Neural cell (in vitro differentiated cells): ENCODE measurements at regions not wholly inside any gene's neighbourhood (a gene's known extent, or its start where the extent isn't known, plus 50 kb on each side); places are given as distances from the start of the nearest gene placed in this dataset.

Experiments
- H2AFZ ChIP-seq: fragments of 200-600, 300-800 bp; sonication (generic), shearing (Covaris generic); 2 replicates; pipeline ENCODE4 v1.6.0; 2014; ENCODE audit warnings: low read depth, mild to moderate bottlenecking, antibody characterized with exemption, low read length, moderate library complexity
- H3F3A ChIP-seq: fragments of 200-600 bp; shearing (Covaris generic); 2 replicates; pipeline ENCODE4 v1.6.1; 2016; ENCODE audit warnings: mild to moderate bottlenecking, moderate library complexity, mixed read lengths, antibody characterized with exemption, low read length; ENCODE audit not compliant: insufficient read depth, poor library complexity, severe bottlenecking
- H3K27ac ChIP-seq: fragments of 200-600, 300-800 bp; sonication (generic), shearing (Covaris generic); 2 replicates; pipeline ENCODE4 v1.5.1; 2014; ENCODE audit warnings: mild to moderate bottlenecking, low read length, moderate library complexity
- H3K27me3 ChIP-seq: fragments of 300-800, 200-600 bp; sonication (generic), shearing (Covaris generic); 2 replicates; pipeline ENCODE4 v1.6.0; 2014; ENCODE audit warnings: mild to moderate bottlenecking, low read depth, low read length, moderate library complexity; ENCODE audit not compliant: insufficient read depth
- H3K36me3 ChIP-seq: fragments of 300-800, 200-600 bp; sonication (generic), shearing (Covaris generic); 2 replicates; pipeline ENCODE4 v1.5.1; 2014; ENCODE audit warnings: mild to moderate bottlenecking, antibody characterized with exemption, low read length, moderate library complexity; ENCODE audit not compliant: insufficient read depth
- H3K4me2 ChIP-seq: fragments of 300-800, 200-600 bp; sonication (generic), shearing (Covaris generic); 2 replicates; pipeline ENCODE4 v1.6.0; 2014; ENCODE audit warnings: mild to moderate bottlenecking, low read length
- H3K4me3 ChIP-seq: fragments of 300-800, 200-600 bp; sonication (generic), shearing (Covaris generic); 2 replicates; pipeline ENCODE4 v1.5.1; 2014; ENCODE audit warnings: mild to moderate bottlenecking, low read length, moderate library complexity
- H3K79me2 ChIP-seq: fragments of 200-600 bp; shearing (Covaris generic); replicated peaks from 2 replicates; pipeline ENCODE4 v1.6.0; 2014; ENCODE audit warnings: mild to moderate bottlenecking, low read length, moderate library complexity; ENCODE audit not compliant: insufficient read depth
- H3K9ac ChIP-seq: fragments of 300-800, 200-600 bp; sonication (generic), shearing (Covaris generic); 2 replicates; pipeline ENCODE4 v1.6.1; 2016; ENCODE audit warnings: mild to moderate bottlenecking, low read length, mixed read lengths
- H3K9me2 ChIP-seq: fragments of 200-600 bp; shearing (Covaris generic); 2 replicates; pipeline ENCODE4 v1.6.1; 2016; ENCODE audit warnings: mild to moderate bottlenecking, low read length, mixed read lengths; ENCODE audit not compliant: insufficient read depth
- H3K9me3 ChIP-seq: fragments of 200-600, 300-800 bp; sonication (generic), shearing (Covaris generic); 2 replicates; pipeline ENCODE4 v1.6.1; 2016; ENCODE audit warnings: mild to moderate bottlenecking, mixed run types, low read length, moderate library complexity, mixed read lengths
- H4K20me1 ChIP-seq: fragments of 200-600 bp; shearing (Covaris generic); 2 replicates; pipeline ENCODE4 v1.6.1; 2016; ENCODE audit warnings: mild to moderate bottlenecking, mixed run types; ENCODE audit not compliant: insufficient read depth
- EP300 ChIP-seq: fragments of 450-650 bp; conservative IDR thresholded peaks from 2 replicates; pipeline ENCODE4 v1.6.1; 2014; ENCODE audit warnings: antibody characterized with exemption, mild to moderate bottlenecking, moderate library complexity; ENCODE audit not compliant: poor library complexity, severe bottlenecking
- EZH2 ChIP-seq: fragments of 200-600, 300-800 bp; shearing (Covaris generic), sonication (generic); IDR thresholded peaks from 2 replicates; pipeline ENCODE4 v1.6.1; 2014; ENCODE audit warnings: antibody characterized with exemption, low read length, borderline replicate concordance, mild to moderate bottlenecking; ENCODE audit not compliant: insufficient read depth, poor library complexity, severe bottlenecking
- MXI1 ChIP-seq: fragments of 450-650 bp; conservative IDR thresholded peaks from 2 replicates; pipeline ENCODE4 v1.6.1; 2014; ENCODE audit warnings: antibody characterized with exemption, mild to moderate bottlenecking; ENCODE audit not compliant: poor library complexity, severe bottlenecking
- POLR2AphosphoS5 ChIP-seq: IDR thresholded peaks from 2 replicates; pipeline ENCODE4 v1.6.1; 2012
- RAD21 ChIP-seq: fragments of 450-650 bp; conservative IDR thresholded peaks from 2 replicates; pipeline ENCODE4 v1.6.1; 2014; ENCODE audit warnings: antibody characterized with exemption, mild to moderate bottlenecking, moderate library complexity
- SMC3 ChIP-seq: fragments of 450-650 bp; conservative IDR thresholded peaks from 2 replicates; pipeline ENCODE4 v1.6.1; 2014; ENCODE audit warnings: antibody characterized with exemption, mild to moderate bottlenecking, moderate library complexity; ENCODE audit not compliant: poor library complexity
- TAF1 ChIP-seq: IDR thresholded peaks from 2 replicates; pipeline ENCODE4 v1.6.1; 2012; ENCODE audit warnings: low read depth
- TF ChIP-seq, protein P1 (sequence below): fragments of 450-650 bp; IDR thresholded peaks from 2 replicates; pipeline ENCODE4 v1.5.1; 2014; ENCODE audit warnings: antibody characterized with exemption, mild to moderate bottlenecking, moderate library complexity; ENCODE audit not compliant: poor library complexity, severe bottlenecking

DNA sequence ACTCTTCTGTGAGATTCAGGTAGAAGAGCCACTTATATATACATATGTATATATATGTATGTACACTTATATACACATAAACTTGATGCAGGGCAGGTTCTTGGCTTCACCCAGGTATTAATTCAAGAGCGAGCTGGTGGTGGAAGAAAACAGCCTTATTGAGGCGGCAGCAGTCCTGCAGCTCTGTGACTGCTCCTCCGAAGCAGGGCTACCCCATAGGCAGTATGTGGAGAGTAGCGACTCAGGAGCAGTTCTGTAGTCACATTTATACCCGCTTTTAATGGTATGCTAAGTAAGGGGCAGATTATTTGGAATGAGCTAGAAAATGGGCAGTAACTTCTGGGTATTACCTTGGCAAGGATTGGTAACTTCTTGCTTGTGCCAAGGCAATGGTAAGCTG, 280.6 kb upstream of the TFPI start:
- H3K27me3 ChIP-seq: no peaks in the 10 kb centered on the region
- H3K27ac ChIP-seq: no peak overlapping the region
- H3F3A ChIP-seq: no peaks in the 10 kb centered on the region
- TF ChIP-seq EZH2: no peak
- no peak for TF ChIP-seq EP300
- TF ChIP-seq TAF1: no peak
- H3K4me2 ChIP-seq: no peak overlapping the region
- H3K9me2 ChIP-seq: no peaks in the 10 kb centered on the region
- H3K79me2 ChIP-seq: no peaks in the 10 kb centered on the region
- no peak overlapping the region for H2AFZ ChIP-seq
- no peak overlapping the region for H3K9ac ChIP-seq
- H3K9me3 ChIP-seq: no peaks in the 10 kb centered on the region
- no peaks in the 10 kb centered on the region for H3K36me3 ChIP-seq
- no peaks in the 10 kb centered on the region for H4K20me1 ChIP-seq
- no peak overlapping the region for H3K4me3 ChIP-seq

- Histone ChIP-seq H3F3A (no peaks in the 10 kb centered on the region), H3K36me3 (no peaks in the 10 kb centered on the region), H4K20me1 (no peaks in the 10 kb centered on the region), H3K9ac (no peak overlapping the region), H3K9me2 (no peaks in the 10 kb centered on the region), H3K79me2 (no peaks in the 10 kb centered on the region), H3K9me3 (no peaks in the 10 kb centered on the region), H3K4me2 (no peak overlapping the region), H3K27ac (no peak overlapping the region), H3K4me3 (no peak overlapping the region), H2AFZ (no peak overlapping the region), H3K27me3 (no peaks in the 10 kb centered on the region)
- no peak for TF ChIP-seq TAF1
- TF ChIP-seq RAD21: no peak
- no peak for TF ChIP-seq EZH2
- TF ChIP-seq MXI1: no peak
- TF ChIP-seq EP300: no peak
- TF ChIP-seq, protein P1, sequence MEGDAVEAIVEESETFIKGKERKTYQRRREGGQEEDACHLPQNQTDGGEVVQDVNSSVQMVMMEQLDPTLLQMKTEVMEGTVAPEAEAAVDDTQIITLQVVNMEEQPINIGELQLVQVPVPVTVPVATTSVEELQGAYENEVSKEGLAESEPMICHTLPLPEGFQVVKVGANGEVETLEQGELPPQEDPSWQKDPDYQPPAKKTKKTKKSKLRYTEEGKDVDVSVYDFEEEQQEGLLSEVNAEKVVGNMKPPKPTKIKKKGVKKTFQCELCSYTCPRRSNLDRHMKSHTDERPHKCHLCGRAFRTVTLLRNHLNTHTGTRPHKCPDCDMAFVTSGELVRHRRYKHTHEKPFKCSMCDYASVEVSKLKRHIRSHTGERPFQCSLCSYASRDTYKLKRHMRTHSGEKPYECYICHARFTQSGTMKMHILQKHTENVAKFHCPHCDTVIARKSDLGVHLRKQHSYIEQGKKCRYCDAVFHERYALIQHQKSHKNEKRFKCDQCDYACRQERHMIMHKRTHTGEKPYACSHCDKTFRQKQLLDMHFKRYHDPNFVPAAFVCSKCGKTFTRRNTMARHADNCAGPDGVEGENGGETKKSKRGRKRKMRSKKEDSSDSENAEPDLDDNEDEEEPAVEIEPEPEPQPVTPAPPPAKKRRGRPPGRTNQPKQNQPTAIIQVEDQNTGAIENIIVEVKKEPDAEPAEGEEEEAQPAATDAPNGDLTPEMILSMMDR: no peak
- TF ChIP-seq POLR2AphosphoS5: no peak
Observed at GRCh38 chr2:187838690-187839089, 284.5 kb upstream of the TFPI start.

DNA sequence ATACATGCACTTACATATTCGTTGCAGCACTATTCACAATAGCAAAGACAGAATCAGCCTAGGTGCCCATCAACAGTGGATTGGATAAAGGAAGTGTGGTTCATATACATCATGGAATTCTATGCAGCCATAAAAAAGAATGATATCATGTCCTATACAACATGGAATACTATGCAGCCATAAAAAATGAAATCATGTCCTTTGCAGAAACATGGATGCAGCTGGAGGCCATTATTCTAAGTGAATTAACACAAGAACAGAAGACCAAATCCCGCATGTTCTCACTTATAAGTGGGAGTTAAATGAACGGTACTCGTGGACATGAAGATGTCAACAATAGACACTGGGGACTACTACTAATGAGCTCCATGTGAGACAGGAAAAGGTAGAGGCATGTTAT, 288.1 kb upstream of the TFPI start:
- no peaks in the 10 kb centered on the region for H3K79me2 ChIP-seq
- H3K27me3 ChIP-seq: no peaks in the 10 kb centered on the region
- no peaks in the 10 kb centered on the region for H3F3A ChIP-seq
- no peak overlapping the region for H3K9ac ChIP-seq
- TF ChIP-seq MXI1 (no peak), SMC3 (no peak), POLR2AphosphoS5 (no peak), RAD21 (no peak)
- H3K9me2 ChIP-seq: no peaks in the 10 kb centered on the region
- no peak overlapping the region for H3K4me2 ChIP-seq
- no peaks in the 10 kb centered on the region for H3K9me3 ChIP-seq
- no peaks in the 10 kb centered on the region for H4K20me1 ChIP-seq
- H3K36me3 ChIP-seq: no peaks in the 10 kb centered on the region
- H3K27ac ChIP-seq: no peak overlapping the region
- H2AFZ ChIP-seq: no peak overlapping the region
- no peak overlapping the region for H3K4me3 ChIP-seq
